ENCODE measurements at regions not wholly inside any gene's neighbourhood (a gene's known extent, or its start where the extent isn't known, plus 50 kb on each side); places are given as distances from the start of the nearest gene placed in this dataset.

GRCh38 chr19:57025491-57025890, 94.3 kb upstream of the USP29 start (continued):
- TF ChIP-seq CTCF (IDR thresholded peaks at IDR 0.05; ENCODE audit: control extremely low read depth in 1 of 3, insufficient read depth in 1 of 3, low read depth in 1 of 3, low read length in 3 of 3) (no peak), TAF7 (optimal IDR thresholded peaks at IDR 0.05; ENCODE audit: borderline replicate concordance, low read depth, low read length) (no peak), CHD2 (IDR thresholded peaks at IDR 0.05; ENCODE audit: low read length) (no peak), ASH2L (IDR thresholded peaks at IDR 0.05; ENCODE audit: low read length) (no peak), SUZ12 (IDR thresholded peaks at IDR 0.05; ENCODE audit: low read length) (no peak), SIX5 (IDR thresholded peaks at IDR 0.05; ENCODE audit: low read depth, low read length) (no peak)
